ENCODE measurements at regions not wholly inside any gene's neighbourhood (a gene's known extent, or its start where the extent isn't known, plus 50 kb on each side); places are given as distances from the start of the nearest gene placed in this dataset.

GRCh38 chr20:1831606-1832005 is 63.6 kb upstream of the SIRPA start:
- no peak overlapping the region for H2AK5ac ChIP-seq (ENCODE audit: low read length, severe bottlenecking)
- 95% methylated on average over 8 of the region's 8 CpGs for WGBS
- H2BK12ac ChIP-seq (ENCODE audit: low read length in 2 of 2), result peak overlapping the region in 1 of 2 experiments; percentile 79
- peaks cover 7% of the 10 kb centered on the region for H3K4me1 ChIP-seq (ENCODE audit: control insufficient read depth, insufficient read depth, low read depth, low read length)
- H3K4me3 ChIP-seq (ENCODE audit: insufficient read depth in 1 of 2, low read depth in 1 of 2, low read length in 2 of 2), result no peak overlapping the region
- peaks cover 28 to 37% of the 10 kb centered on the region in 2 experiments for H3K27me3 ChIP-seq (ENCODE audit: control insufficient read depth in 1 of 2, insufficient read depth in 1 of 2, low read length in 2 of 2)
- no peak for DNase-seq
- no peaks in the 10 kb centered on the region for H3K79me1 ChIP-seq (replicated peaks; ENCODE audit: low read length, poor library complexity, severe bottlenecking)
- no peak overlapping the region for H2BK120ac ChIP-seq (ENCODE audit: low read depth, low read length)
- no peak overlapping the region for H3K27ac ChIP-seq (ENCODE audit: low read length, poor library complexity, severe bottlenecking)
- H4K91ac ChIP-seq (ENCODE audit: low read length), result peak overlapping the region; percentile 52
- no peak overlapping the region for H3K4me2 ChIP-seq (ENCODE audit: low read length, poor library complexity, severe bottlenecking)
- no peak overlapping the region for H3K9ac ChIP-seq (ENCODE audit: low read length)
- no peak overlapping the region for H4K8ac ChIP-seq (ENCODE audit: low read length)
- peak overlapping the region in 1 of 2 experiments; percentile 29 for H3K18ac ChIP-seq (ENCODE audit: low read depth in 1 of 2, low read length in 2 of 2)
- H3K36me3 ChIP-seq (ENCODE audit: control insufficient read depth in 1 of 2, insufficient read depth in 2 of 2, low read depth in 1 of 2, low read length in 2 of 2), result no peaks in the 10 kb centered on the region
- peak overlapping the region in 1 of 2 experiments; percentile 5 for H3K23ac ChIP-seq (ENCODE audit: low read length in 2 of 2)
- H3K14ac ChIP-seq (ENCODE audit: low read length in 2 of 2), result peak overlapping the region in 1 of 2 experiments; percentile 35
- no peak overlapping the region for H2BK5ac ChIP-seq (ENCODE audit: low read depth, low read length, poor library complexity, severe bottlenecking)
- no peak overlapping the region for H2AFZ ChIP-seq (ENCODE audit: low read depth, low read length)
- H2BK15ac ChIP-seq (ENCODE audit: low read depth, poor library complexity, severe bottlenecking), result no peak overlapping the region
- H3K4ac ChIP-seq (ENCODE audit: low read depth in 1 of 2, low read length in 2 of 2), result no peak overlapping the region
- no peaks in the 10 kb centered on the region for H3K9me3 ChIP-seq (ENCODE audit: control insufficient read depth, low read length)

- no peak overlapping the region for H3K9ac ChIP-seq (ENCODE audit: low read length)
- no peaks in the 10 kb centered on the region for H3K9me3 ChIP-seq (ENCODE audit: control insufficient read depth, low read length)
- no peak for DNase-seq
- no peak overlapping the region for H2BK15ac ChIP-seq (ENCODE audit: low read depth, poor library complexity, severe bottlenecking)
- H2BK120ac ChIP-seq (ENCODE audit: low read depth, low read length), result no peak overlapping the region
- peaks cover 7% of the 10 kb centered on the region for H3K4me1 ChIP-seq (ENCODE audit: control insufficient read depth, insufficient read depth, low read depth, low read length)
- no peak overlapping the region for H2BK12ac ChIP-seq (ENCODE audit: low read length in 2 of 2)
- H4K91ac ChIP-seq (ENCODE audit: low read length), result no peak overlapping the region
- no peaks in the 10 kb centered on the region for H3K36me3 ChIP-seq (ENCODE audit: control insufficient read depth in 1 of 2, insufficient read depth in 2 of 2, low read depth in 1 of 2, low read length in 2 of 2)
- no peak overlapping the region for H3K4me2 ChIP-seq (ENCODE audit: low read length, poor library complexity, severe bottlenecking)
- no peak overlapping the region for H3K14ac ChIP-seq (ENCODE audit: low read length in 2 of 2)
- H2BK5ac ChIP-seq (ENCODE audit: low read depth, low read length, poor library complexity, severe bottlenecking), result no peak overlapping the region
- H3K4me3 ChIP-seq (ENCODE audit: insufficient read depth in 1 of 2, low read depth in 1 of 2, low read length in 2 of 2), result no peak overlapping the region
- H3K27me3 ChIP-seq (ENCODE audit: control insufficient read depth in 1 of 2, insufficient read depth in 1 of 2, low read length in 2 of 2), result peaks cover 23 to 32% of the 10 kb centered on the region in 2 experiments
- H3K23ac ChIP-seq (ENCODE audit: low read length in 2 of 2), result no peak overlapping the region
- H2AK5ac ChIP-seq (ENCODE audit: low read length, severe bottlenecking), result no peak overlapping the region
- no peak overlapping the region for H3K27ac ChIP-seq (ENCODE audit: low read length, poor library complexity, severe bottlenecking)
- no peak overlapping the region for H2AFZ ChIP-seq (ENCODE audit: low read depth, low read length)
- H4K8ac ChIP-seq (ENCODE audit: low read length), result no peak overlapping the region
- 73% methylated on average over 2 of the region's 6 CpGs for WGBS
- no peak overlapping the region for H3K18ac ChIP-seq (ENCODE audit: low read depth in 1 of 2, low read length in 2 of 2)
- no peaks in the 10 kb centered on the region for H3K79me1 ChIP-seq (replicated peaks; ENCODE audit: low read length, poor library complexity, severe bottlenecking)
- H3K4ac ChIP-seq (ENCODE audit: low read depth in 1 of 2, low read length in 2 of 2), result no peak overlapping the region
These were observed 64.1 kb upstream of the SIRPA start for GRCh38 chr20:1831096-1831495.

- H3K27ac ChIP-seq (ENCODE audit: low read length, poor library complexity, severe bottlenecking), result no peak overlapping the region
- H3K4me1 ChIP-seq (ENCODE audit: control insufficient read depth, insufficient read depth, low read depth, low read length), result peaks cover 10% of the 10 kb centered on the region
- H2BK5ac ChIP-seq (ENCODE audit: low read depth, low read length, poor library complexity, severe bottlenecking), result no peak overlapping the region
- H3K9me3 ChIP-seq (ENCODE audit: control insufficient read depth, low read length), result no peaks in the 10 kb centered on the region
- H3K4ac ChIP-seq (ENCODE audit: low read depth in 1 of 2, low read length in 2 of 2), result peak overlapping the region in 1 of 2 experiments; percentile 22
- peaks cover 18 to 24% of the 10 kb centered on the region in 2 experiments for H3K27me3 ChIP-seq (ENCODE audit: control insufficient read depth in 1 of 2, insufficient read depth in 1 of 2, low read length in 2 of 2)
- H2BK15ac ChIP-seq (ENCODE audit: low read depth, poor library complexity, severe bottlenecking), result no peak overlapping the region
- no peaks in the 10 kb centered on the region for H3K79me1 ChIP-seq (replicated peaks; ENCODE audit: low read length, poor library complexity, severe bottlenecking)
- H3K4me2 ChIP-seq (ENCODE audit: low read length, poor library complexity, severe bottlenecking), result no peak overlapping the region
- no peak overlapping the region for H3K23ac ChIP-seq (ENCODE audit: low read length in 2 of 2)
- 12% methylated on average over 7 of the region's 7 CpGs for WGBS
- H3K9ac ChIP-seq (ENCODE audit: low read length), result peak overlapping the region; percentile 63
- no peak overlapping the region for H4K91ac ChIP-seq (ENCODE audit: low read length)
- no peak overlapping the region for H3K4me3 ChIP-seq (ENCODE audit: insufficient read depth in 1 of 2, low read depth in 1 of 2, low read length in 2 of 2)
- no peak overlapping the region for H2AFZ ChIP-seq (ENCODE audit: low read depth, low read length)
- H3K18ac ChIP-seq (ENCODE audit: low read depth in 1 of 2, low read length in 2 of 2), result peak overlapping the region in 1 of 2 experiments; percentile 52
- H2BK120ac ChIP-seq (ENCODE audit: low read depth, low read length), result no peak overlapping the region
- H3K14ac ChIP-seq (ENCODE audit: low read length in 2 of 2), result peak overlapping the region in 1 of 2 experiments; percentile 41
- peak overlapping the region; percentile 5 for H4K8ac ChIP-seq (ENCODE audit: low read length)
- no peaks in the 10 kb centered on the region for H3K36me3 ChIP-seq (ENCODE audit: control insufficient read depth in 1 of 2, insufficient read depth in 2 of 2, low read depth in 1 of 2, low read length in 2 of 2)
- H2AK5ac ChIP-seq (ENCODE audit: low read length, severe bottlenecking), result no peak overlapping the region
- H2BK12ac ChIP-seq (ENCODE audit: low read length in 2 of 2), result peak overlapping the region in 1 of 2 experiments; percentile 85
- DNase-seq, result peak; percentile 94
These were observed 65.0 kb upstream of the SIRPA start for GRCh38 chr20:1830240-1830639.

GRCh38 chr20:1829531-1829930 is 65.7 kb upstream of the SIRPA start:
- H2BK120ac ChIP-seq (ENCODE audit: low read depth, low read length), result no peak overlapping the region
- peak overlapping the region in 1 of 2 experiments; percentile 0 for H3K4ac ChIP-seq (ENCODE audit: low read depth in 1 of 2, low read length in 2 of 2)
- no peak overlapping the region for H2BK5ac ChIP-seq (ENCODE audit: low read depth, low read length, poor library complexity, severe bottlenecking)
- peak overlapping the region in 1 of 2 experiments; percentile 52 for H2BK12ac ChIP-seq (ENCODE audit: low read length in 2 of 2)
- no peak overlapping the region for H3K27ac ChIP-seq (ENCODE audit: low read length, poor library complexity, severe bottlenecking)
- peak overlapping the region; percentile 63 for H3K9ac ChIP-seq (ENCODE audit: low read length)
- H3K14ac ChIP-seq (ENCODE audit: low read length in 2 of 2), result no peak overlapping the region
- H3K79me1 ChIP-seq (replicated peaks; ENCODE audit: low read length, poor library complexity, severe bottlenecking), result no peaks in the 10 kb centered on the region
- H3K9me3 ChIP-seq (ENCODE audit: control insufficient read depth, low read length), result no peaks in the 10 kb centered on the region
- H3K23ac ChIP-seq (ENCODE audit: low read length in 2 of 2), result no peak overlapping the region
- H3K4me1 ChIP-seq (ENCODE audit: control insufficient read depth, insufficient read depth, low read depth, low read length), result peaks cover 10% of the 10 kb centered on the region
- no peak overlapping the region for H2BK15ac ChIP-seq (ENCODE audit: low read depth, poor library complexity, severe bottlenecking)
- H2AK5ac ChIP-seq (ENCODE audit: low read length, severe bottlenecking), result no peak overlapping the region
- no peak overlapping the region for H4K8ac ChIP-seq (ENCODE audit: low read length)
- no peaks in the 10 kb centered on the region for H3K36me3 ChIP-seq (ENCODE audit: control insufficient read depth in 1 of 2, insufficient read depth in 2 of 2, low read depth in 1 of 2, low read length in 2 of 2)
- no peak overlapping the region for H3K4me2 ChIP-seq (ENCODE audit: low read length, poor library complexity, severe bottlenecking)
- no peak overlapping the region for H3K18ac ChIP-seq (ENCODE audit: low read depth in 1 of 2, low read length in 2 of 2)
- WGBS, result 62% methylated on average over 9 of the region's 9 CpGs
- H4K91ac ChIP-seq (ENCODE audit: low read length), result no peak overlapping the region
- no peak for DNase-seq
- H3K4me3 ChIP-seq (ENCODE audit: insufficient read depth in 1 of 2, low read depth in 1 of 2, low read length in 2 of 2), result no peak overlapping the region
- peaks cover 11 to 17% of the 10 kb centered on the region in 2 experiments for H3K27me3 ChIP-seq (ENCODE audit: control insufficient read depth in 1 of 2, insufficient read depth in 1 of 2, low read length in 2 of 2)
- H2AFZ ChIP-seq (ENCODE audit: low read depth, low read length), result no peak overlapping the region

All from mesenchymal stem cell (in vitro differentiated cells and primary cell).